ENCODE measurements at regions not wholly inside any gene's neighbourhood (a gene's known extent, or its start where the extent isn't known, plus 50 kb on each side); places are given as distances from the start of the nearest gene placed in this dataset.
"Not testable (repeated sequence)": the region's sequence is repeated elsewhere in the genome, so short reads cannot be mapped to it uniquely, and the experiment has no call there.

GRCh38 chr16:86347916-86348555 is 162.3 kb upstream of the FOXF1 start:
- no peak overlapping the region for H3K27ac ChIP-seq
- no peaks in the 10 kb centered on the region for H3K9me3 ChIP-seq (replicated peaks)
- H3K36me3 ChIP-seq: no peaks in the 10 kb centered on the region
- H3K27me3 ChIP-seq: no peaks in the 10 kb centered on the region
- H3K4me3 ChIP-seq: no peak overlapping the region
- H3K4me1 ChIP-seq: peaks cover 13% of the 10 kb centered on the region; the same call in 1 of the 2 replicates
- DNase-seq: no peak

DNA sequence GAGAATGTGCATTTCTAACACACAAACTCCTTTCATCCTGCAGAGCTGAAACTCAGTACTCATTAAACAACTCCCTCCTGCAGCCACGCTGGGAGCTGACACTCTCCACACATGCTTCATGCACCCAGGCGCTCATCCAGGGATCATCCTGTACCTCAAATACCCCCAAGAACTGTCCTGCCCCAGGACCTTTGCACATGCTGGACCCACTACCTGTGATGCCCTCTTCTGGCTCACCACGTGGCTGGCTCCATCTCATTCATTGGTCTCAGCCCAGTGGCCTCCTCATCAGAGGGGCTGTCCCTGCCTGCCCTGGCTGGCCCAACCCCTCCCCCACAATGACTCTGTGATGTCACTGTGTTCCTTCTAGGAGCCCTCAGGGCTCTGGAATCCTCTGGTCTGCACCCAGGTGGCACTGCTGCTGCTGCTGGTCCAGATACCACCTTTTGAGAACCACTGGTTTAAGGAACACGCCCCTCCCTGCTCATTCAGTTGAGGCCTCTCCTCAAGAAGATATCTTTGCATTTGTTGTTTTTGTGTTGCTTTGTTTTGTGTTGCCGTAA is 160.9 kb upstream of the FOXF1 start:
- Histone ChIP-seq H3K9me3 (replicated peaks) (no peaks in the 10 kb centered on the region), H3K27me3 (no peaks in the 10 kb centered on the region), H3K27ac (no peak overlapping the region), H3K36me3 (no peaks in the 10 kb centered on the region), H3K4me3 (no peak overlapping the region), H3K4me1 (peaks cover 8% of the 10 kb centered on the region; the same call in 1 of the 2 replicates)
- no peak for DNase-seq

- no peak overlapping the region for H3K27ac ChIP-seq
- H3K36me3 ChIP-seq: no peaks in the 10 kb centered on the region
- H3K4me3 ChIP-seq: no peak overlapping the region
- no peak for DNase-seq
- H3K4me1 ChIP-seq: peaks cover 10% of the 10 kb centered on the region; the same call in 1 of the 2 replicates
- no peaks in the 10 kb centered on the region for H3K27me3 ChIP-seq
- H3K9me3 ChIP-seq (replicated peaks): no peaks in the 10 kb centered on the region
Measured at GRCh38 chr16:86350289-86350688, 160.0 kb upstream of the FOXF1 start.

DNA sequence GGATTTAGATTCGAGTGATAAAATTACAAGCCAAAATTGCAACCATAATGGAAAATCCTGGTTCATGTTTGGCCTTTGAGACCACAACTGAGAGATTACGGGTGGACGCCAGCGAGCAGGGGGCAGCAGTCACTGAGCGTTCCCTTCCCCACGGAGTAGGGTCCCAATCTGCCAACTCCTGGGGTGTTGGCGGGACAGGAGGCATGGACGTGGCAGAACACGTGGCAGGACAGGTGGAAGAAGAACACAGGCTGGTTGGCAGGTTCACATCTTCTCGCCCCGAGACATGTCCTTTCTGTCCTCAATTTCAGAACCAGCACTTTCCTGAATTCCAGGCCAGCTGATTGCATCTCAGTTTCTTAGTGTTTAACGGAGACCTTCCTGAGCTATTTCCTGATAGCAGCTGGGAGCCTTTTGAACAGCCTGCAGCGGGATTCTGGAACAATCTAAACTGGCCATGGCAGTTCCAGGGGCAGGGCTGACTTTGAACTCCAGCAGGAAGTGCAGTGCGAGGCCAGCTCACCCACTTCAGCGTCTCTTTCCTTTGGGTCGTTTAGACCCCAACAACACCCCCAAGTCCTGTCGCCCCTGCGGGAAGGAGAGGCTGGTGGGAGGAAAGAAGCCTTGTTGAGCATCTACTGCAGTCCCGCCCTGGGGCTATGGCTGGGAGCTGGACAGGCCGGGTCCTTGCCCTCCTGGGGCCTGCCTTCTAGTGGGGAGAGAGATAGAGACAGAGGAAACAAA is 159.1 kb upstream of the FOXF1 start:
- no peak overlapping the region for H3K27ac ChIP-seq
- H3K9me3 ChIP-seq (replicated peaks): no peaks in the 10 kb centered on the region
- peaks cover 11% of the 10 kb centered on the region; the same call in 1 of the 2 replicates for H3K4me1 ChIP-seq
- no peaks in the 10 kb centered on the region for H3K27me3 ChIP-seq
- H3K36me3 ChIP-seq: no peaks in the 10 kb centered on the region
- H3K4me3 ChIP-seq: no peak overlapping the region
- DNase-seq: no peak

GRCh38 chr16:86351785-86352139 is 158.6 kb upstream of the FOXF1 start:
- not testable (repeated sequence) for H3K36me3 ChIP-seq; H3K4me3 ChIP-seq; H3K9me3 ChIP-seq (replicated peaks); H3K27me3 ChIP-seq; DNase-seq; H3K27ac ChIP-seq
- peaks cover 11% of the 10 kb centered on the region; the same call in 1 of the 2 replicates for H3K4me1 ChIP-seq

DNA sequence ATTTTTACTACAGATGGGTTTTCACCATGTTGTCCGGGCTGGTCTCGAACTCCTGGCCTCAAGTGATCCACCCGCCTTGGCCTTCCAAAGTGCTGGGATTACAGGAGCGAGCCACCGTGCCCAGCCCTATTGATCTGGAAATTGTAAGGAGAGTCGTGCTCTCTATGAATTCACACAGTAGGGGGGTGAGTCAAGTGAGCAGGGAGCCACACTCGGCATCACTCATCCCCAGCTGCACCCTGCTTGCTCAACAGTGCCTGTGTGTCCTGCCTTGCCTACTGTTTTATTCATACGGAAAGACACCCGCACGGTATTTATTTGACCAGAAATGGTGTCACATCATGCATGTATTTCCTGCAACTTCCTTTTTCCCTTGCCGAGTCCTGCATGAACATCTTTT is 157.2 kb upstream of the FOXF1 start:
- H3K27me3 ChIP-seq: no peaks in the 10 kb centered on the region
- no peaks in the 10 kb centered on the region for H3K36me3 ChIP-seq
- H3K4me1 ChIP-seq: peaks cover 11% of the 10 kb centered on the region; the same call in 1 of the 2 replicates
- no peak overlapping the region for H3K27ac ChIP-seq
- no peak for DNase-seq
- no peaks in the 10 kb centered on the region for H3K9me3 ChIP-seq (replicated peaks)
- no peak overlapping the region for H3K4me3 ChIP-seq

- no peak for DNase-seq
- Histone ChIP-seq H3K27ac (no peak overlapping the region), H3K36me3 (no peaks in the 10 kb centered on the region), H3K9me3 (replicated peaks) (no peaks in the 10 kb centered on the region), H3K4me1 (peaks cover 11% of the 10 kb centered on the region; the same call in 1 of the 2 replicates), H3K27me3 (no peaks in the 10 kb centered on the region), H3K4me3 (no peak overlapping the region)
Measured at GRCh38 chr16:86353948-86354347, 156.4 kb upstream of the FOXF1 start.

- H3K4me3 ChIP-seq: no peak overlapping the region
- H3K9me3 ChIP-seq (replicated peaks): no peaks in the 10 kb centered on the region
- H3K4me1 ChIP-seq: peaks cover 11% of the 10 kb centered on the region; the same call in 1 of the 2 replicates
- no peak overlapping the region for H3K27ac ChIP-seq
- H3K27me3 ChIP-seq: no peaks in the 10 kb centered on the region
- no peaks in the 10 kb centered on the region for H3K36me3 ChIP-seq
- peak; percentile 46 to 63 for DNase-seq
Measured at GRCh38 chr16:86354641-86355513, 155.4 kb upstream of the FOXF1 start.

- Histone ChIP-seq H3K27ac (no peak overlapping the region), H3K36me3 (no peaks in the 10 kb centered on the region), H3K27me3 (no peaks in the 10 kb centered on the region), H3K4me3 (no peak overlapping the region), H3K9me3 (replicated peaks) (no peaks in the 10 kb centered on the region), H3K4me1 (peaks cover 11% of the 10 kb centered on the region; the same call in 1 of the 2 replicates)
- no peak for DNase-seq
Measured at GRCh38 chr16:86355531-86355930, 154.8 kb upstream of the FOXF1 start.

- peaks cover 11% of the 10 kb centered on the region; the same call in 1 of the 2 replicates for H3K4me1 ChIP-seq
- no peaks in the 10 kb centered on the region for H3K36me3 ChIP-seq
- H3K4me3 ChIP-seq: no peak overlapping the region
- H3K27ac ChIP-seq: no peak overlapping the region
- no peak for DNase-seq
- H3K27me3 ChIP-seq: no peaks in the 10 kb centered on the region
- H3K9me3 ChIP-seq (replicated peaks): no peaks in the 10 kb centered on the region
Measured at GRCh38 chr16:86355951-86356350, 154.4 kb upstream of the FOXF1 start.

GRCh38 chr16:86356804-86357203 is 153.5 kb upstream of the FOXF1 start:
- Histone ChIP-seq H3K9me3 (replicated peaks) (no peaks in the 10 kb centered on the region), H3K4me1 (peaks cover 11% of the 10 kb centered on the region; the same call in 1 of the 2 replicates), H3K4me3 (no peak overlapping the region), H3K27ac (no peak overlapping the region), H3K27me3 (no peaks in the 10 kb centered on the region), H3K36me3 (no peaks in the 10 kb centered on the region)
- no peak for DNase-seq

DNA sequence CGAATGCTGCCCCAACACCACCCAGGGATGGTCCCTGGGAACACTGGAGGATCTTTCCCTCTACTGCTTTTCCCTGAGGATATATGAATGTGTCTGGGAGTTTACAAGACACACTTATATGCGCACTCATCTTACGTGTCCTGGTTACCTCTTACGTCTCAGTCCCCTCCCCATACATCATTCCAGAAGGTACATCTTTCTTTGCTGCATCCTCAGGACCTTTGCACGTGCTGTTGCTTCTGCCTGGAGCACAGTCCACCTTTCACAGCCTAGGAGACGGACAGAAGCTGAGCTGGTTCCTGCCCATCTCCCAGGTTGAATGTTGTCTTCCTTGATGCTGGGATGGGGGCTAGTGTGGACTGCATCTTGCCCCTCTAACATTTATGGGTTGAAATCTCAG is 153.0 kb upstream of the FOXF1 start:
- no peak overlapping the region for H3K4me3 ChIP-seq
- no peak for DNase-seq
- no peaks in the 10 kb centered on the region for H3K9me3 ChIP-seq (replicated peaks)
- no peaks in the 10 kb centered on the region for H3K27me3 ChIP-seq
- peaks cover 11% of the 10 kb centered on the region; the same call in 1 of the 2 replicates for H3K4me1 ChIP-seq
- H3K36me3 ChIP-seq: no peaks in the 10 kb centered on the region
- H3K27ac ChIP-seq: no peak overlapping the region

GRCh38 chr16:86357950-86358349 is 152.4 kb upstream of the FOXF1 start:
- Histone ChIP-seq H3K4me3 (no peak overlapping the region), H3K27me3 (no peaks in the 10 kb centered on the region), H3K4me1 (peaks cover 14% of the 10 kb centered on the region; the same call in 1 of the 2 replicates), H3K36me3 (no peaks in the 10 kb centered on the region), H3K27ac (no peak overlapping the region), H3K9me3 (replicated peaks) (no peaks in the 10 kb centered on the region)
- DNase-seq: no peak

GRCh38 chr16:86359571-86359970 is 150.8 kb upstream of the FOXF1 start:
- H3K36me3 ChIP-seq: no peaks in the 10 kb centered on the region
- DNase-seq: no peak
- no peaks in the 10 kb centered on the region for H3K27me3 ChIP-seq

More at GRCh38 chr16:86359571-86359970, 150.8 kb upstream of the FOXF1 start:
- no peaks in the 10 kb centered on the region for H3K9me3 ChIP-seq (replicated peaks)
- peaks cover 13% of the 10 kb centered on the region; the same call in 1 of the 2 replicates for H3K4me1 ChIP-seq
- H3K27ac ChIP-seq: no peak overlapping the region
- H3K4me3 ChIP-seq: no peak overlapping the region

Measured in SJCRH30 (cell line).